ENCODE measurements at regions not wholly inside any gene's neighbourhood (a gene's known extent, or its start where the extent isn't known, plus 50 kb on each side); places are given as distances from the start of the nearest gene placed in this dataset.

DNA sequence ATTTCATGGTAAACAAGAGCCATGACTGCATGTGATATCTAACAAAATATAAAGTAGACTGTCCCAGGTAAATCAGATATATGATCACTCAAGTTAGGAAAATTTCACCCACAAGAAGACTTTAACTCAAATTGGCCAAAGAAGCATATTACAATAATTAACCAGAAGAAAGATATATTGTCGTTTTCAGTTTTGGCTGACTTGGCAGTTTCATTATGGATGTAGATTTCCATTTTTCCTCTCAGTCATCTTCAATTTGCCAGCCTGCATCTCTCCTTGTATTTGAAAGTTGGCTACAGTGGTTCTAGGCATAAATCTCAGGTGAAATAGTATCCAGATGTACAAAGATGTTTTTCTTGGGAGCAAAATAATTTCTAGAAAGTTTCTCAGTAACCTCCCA, 761.6 kb downstream of the LRFN5 start:
- FAIRE-seq, result no peak

DNA sequence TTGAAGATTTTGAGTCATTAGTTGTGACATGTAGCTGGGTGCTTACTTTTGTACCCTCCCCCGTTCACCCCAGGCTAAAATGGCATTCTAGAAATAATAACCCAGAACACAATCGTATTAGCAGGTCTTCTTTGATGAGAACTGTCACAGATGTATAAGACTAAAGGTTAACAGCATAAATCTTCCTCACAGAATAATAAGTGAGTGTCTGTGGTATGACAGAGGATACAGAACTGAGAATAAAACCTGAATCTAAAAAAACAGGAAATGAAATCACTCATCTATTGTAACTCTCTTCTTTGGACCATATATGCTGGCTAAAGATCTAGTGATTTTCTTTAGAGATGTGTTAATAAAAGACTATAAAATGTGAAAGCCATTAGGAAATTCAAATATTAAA, 746.6 kb downstream of the LRFN5 start:
- FAIRE-seq (no peak), DNase-seq (ENCODE audit: insufficient read length, low spot score) (no peak)

More for the DNA sequence above, 761.6 kb downstream of the LRFN5 start:
- DNase-seq (ENCODE audit: insufficient read length, low spot score), result no peak

DNA sequence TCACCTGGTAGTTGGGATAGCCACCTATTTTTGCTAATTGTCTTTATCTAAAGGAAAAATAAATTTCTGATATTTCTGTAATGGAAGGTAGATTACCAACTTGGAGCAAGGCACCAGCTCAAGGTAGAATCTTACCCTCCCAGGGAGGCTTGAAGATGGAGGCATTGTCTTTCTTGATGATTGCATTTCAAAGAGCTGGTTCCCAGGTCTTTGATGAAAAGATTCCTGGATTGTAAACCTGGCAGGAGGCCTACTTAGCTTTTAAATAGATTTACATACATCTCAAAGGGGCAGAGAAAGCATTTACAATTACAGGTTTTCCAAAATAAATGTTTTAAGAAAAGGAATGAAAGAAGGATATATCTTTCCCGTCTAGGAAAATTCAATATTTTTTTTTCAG, 729.2 kb downstream of the LRFN5 start:
- no peak for FAIRE-seq

DNA sequence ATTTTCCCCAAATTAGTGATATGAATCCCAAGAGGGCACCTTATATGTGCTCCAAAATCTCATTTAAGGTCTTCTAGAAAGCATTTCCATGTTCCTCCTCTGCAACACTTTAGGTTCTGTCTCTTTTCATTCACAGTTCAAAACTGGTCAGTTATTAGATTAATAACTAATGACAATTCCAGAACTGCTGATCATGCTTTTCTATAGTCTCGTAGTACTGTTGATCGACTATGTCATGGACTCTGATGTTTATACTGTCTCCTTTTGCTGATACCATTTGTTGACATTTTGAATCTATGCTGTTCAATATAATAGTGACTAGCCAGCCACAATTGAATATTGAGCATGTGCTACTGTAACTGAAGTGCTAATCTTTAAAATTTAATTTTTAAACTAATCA, 728.3 kb downstream of the LRFN5 start:
- no peak for DNase-seq (ENCODE audit: insufficient read length, low spot score)
- FAIRE-seq, result no peak

More for the DNA sequence above, 729.2 kb downstream of the LRFN5 start:
- no peak for DNase-seq (ENCODE audit: insufficient read length, low spot score)

DNA sequence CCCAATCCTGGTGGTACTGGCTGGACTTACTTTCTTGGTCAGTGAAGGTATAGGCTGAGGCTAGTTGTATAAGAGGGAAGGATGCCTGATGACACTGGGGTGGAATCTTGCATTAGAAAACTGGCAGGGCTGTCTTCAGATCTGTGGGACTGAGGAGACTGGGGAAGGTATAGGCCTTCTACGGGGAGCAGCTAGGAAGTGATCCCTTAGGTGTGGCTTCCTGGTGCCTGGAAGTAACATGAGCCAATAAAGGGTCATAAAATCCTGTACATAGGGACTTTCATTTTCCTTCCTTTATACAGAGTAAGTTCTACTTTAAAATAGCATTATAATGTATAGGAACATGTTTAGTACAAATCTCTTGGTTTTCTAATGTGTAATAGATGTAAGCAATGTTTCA, 716.8 kb downstream of the LRFN5 start:
- FAIRE-seq (no peak), DNase-seq (ENCODE audit: insufficient read length, low spot score) (no peak)

DNA sequence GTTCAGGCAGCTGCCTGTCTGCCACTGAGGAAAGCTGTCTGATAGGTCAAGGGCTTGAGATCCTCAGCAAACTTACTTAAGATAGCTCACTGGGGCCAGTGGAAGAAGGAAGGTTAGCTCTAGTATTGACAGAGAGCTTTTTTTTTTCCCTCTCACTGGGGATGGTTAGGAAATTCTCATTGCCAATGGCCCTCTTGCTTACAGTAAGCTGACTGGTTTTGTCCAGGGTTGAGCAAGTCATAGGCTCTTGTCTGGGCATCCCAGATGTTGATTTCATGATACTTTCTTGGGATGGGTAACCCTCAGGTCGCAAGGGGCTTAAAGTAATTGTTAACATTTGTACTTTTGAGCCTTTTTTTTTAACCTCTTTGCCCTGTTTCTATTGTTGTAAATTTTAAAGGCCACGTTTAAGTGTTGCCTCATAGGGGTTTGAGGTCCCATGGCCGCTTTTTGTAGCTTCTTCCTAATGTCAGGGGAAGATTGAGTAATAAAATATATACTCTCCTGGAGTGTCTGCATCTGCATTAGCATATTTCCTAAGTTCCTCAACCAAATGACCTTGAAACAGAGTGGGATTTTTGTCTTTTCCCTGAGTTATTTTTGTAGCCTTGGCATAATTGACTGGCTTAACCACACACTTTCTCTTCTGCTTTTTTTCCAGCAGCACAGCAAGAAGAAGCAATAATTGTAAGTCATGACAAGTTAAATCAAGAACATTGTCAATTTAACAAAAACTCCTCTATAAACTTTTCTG, 716.0 kb downstream of the LRFN5 start:
- DNase-seq (ENCODE audit: insufficient read length, low spot score) (no peak), FAIRE-seq (no peak)

DNA sequence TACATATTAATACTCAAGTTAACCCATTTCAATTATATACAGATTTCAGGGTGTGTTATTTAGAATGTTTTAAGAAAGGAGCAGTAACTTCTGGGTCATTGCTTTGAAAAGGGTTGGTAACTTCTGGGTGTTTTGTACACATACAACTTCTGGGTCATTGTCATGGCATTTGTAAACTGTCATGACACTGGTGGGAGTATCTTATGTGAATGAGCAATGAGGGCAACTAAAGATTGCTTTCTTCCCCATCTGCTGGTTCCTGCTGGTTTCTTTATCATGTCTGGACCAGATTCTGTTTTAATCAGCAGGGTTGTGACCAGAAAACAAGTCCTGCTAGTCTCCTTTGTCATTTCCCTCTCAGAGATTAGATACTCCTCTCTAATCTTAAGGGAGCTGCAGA, 713.3 kb downstream of the LRFN5 start:
- FAIRE-seq (no peak), DNase-seq (ENCODE audit: insufficient read length, low spot score) (no peak)

DNA sequence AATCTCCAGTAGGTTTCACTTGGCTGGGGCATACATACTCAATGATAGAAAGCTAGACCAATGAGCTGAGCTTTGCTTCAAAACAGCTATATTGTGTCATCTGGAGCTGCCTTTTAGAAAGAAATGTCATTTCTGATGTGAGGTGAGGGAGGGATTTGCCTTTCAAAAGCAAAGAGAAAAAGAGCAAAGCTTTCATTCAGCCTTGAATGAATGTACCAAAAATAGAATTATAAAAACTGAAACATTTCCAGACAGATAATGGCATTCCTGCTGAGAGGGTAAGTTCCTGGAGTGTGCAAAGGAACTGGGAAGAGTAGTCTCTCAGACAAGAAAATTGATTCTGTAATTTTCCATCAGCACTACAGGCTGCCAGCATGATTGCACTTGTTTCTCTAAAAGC, 710.0 kb downstream of the LRFN5 start:
- no peak for DNase-seq (ENCODE audit: insufficient read length, low spot score)
- no peak for FAIRE-seq

DNA sequence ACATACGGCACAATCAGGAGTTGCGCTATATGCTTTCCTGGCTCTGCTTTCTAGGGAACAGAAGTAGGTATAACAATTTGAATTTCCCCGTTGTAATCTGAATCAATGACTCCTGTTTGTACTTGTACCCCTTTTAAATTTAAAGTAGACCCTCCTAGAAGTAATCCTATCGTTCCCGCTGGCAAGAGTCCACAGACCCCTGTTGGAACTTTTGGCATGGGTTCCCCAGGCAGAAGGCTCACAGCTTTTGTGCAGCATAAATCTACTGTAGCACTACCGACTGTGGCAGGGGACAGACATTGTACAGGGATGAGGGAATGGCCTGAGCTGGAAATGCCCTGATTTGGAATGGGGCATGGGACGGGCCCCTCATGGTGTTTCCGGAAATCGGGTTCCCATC, 705.2 kb downstream of the LRFN5 start:
- FAIRE-seq, result no peak
- DNase-seq (ENCODE audit: insufficient read length, low spot score), result no peak

DNA sequence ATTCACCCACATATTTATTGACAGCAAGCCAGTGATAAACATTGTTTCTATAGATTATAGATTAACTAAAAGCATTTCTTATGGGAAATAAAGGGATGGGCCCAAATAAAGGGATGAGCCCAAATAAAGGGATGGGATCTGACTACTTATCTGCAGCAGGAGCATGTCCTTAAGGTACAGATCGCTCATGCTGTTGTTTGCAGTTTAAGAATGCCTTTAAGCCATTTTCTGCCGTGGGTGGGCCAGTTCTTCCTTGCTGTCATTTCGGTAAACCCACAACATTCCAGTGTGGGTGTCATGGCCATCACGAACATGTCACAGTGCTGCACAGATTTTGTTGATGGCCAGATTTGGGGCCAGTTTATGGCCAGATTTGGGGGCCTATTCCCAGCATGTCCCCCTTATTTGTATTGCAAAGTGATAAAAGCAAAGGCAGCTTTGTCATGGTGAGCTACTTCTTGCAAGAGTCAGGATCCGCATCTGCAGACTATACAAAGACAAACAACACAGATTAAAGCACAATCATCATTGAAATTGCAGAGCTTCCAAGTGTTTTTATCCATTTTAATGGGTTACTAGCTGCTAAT, 700.7 kb downstream of the LRFN5 start:
- FAIRE-seq (no peak), DNase-seq (ENCODE audit: insufficient read length, low spot score) (no peak)

DNA sequence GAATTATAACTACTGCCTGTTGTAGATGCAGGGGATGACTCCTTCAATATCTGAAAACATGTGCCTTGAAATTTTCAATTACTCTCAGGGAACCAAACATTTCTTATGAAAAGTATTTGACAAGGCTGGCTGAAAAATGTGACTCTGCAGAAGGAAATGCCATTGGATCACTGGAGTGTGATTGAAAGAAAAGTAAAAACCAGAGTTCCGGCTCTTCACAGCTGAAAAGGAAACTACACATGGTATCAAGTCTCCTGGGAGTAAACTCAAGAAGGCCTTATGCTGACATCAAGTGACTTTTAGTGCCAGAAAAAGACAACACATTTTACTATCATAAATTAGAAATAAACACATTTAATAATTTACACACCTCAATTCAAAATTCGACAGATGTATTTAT, 693.0 kb downstream of the LRFN5 start:
- DNase-seq (ENCODE audit: insufficient read length, low spot score) (no peak), FAIRE-seq (peak; percentile 76)

DNA sequence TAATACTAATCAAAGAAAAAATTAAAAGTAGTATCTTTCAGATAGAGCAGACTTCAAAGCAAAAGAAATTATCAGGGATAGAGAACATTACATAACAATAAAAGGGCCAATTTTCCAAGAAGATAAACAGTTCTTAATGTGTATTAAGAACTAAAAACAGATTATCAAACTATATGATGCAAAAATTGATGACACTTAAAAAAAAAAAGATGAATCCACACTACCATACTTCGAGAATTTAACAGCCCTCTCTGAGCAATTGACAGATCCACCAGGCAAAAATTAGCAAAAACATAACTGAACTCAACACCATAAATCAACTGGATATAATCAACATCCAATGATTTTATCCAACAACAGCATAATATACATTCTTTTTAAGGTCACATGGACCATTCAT, 686.5 kb downstream of the LRFN5 start:
- DNase-seq (ENCODE audit: insufficient read length, low spot score) (no peak), FAIRE-seq (no peak)

DNA sequence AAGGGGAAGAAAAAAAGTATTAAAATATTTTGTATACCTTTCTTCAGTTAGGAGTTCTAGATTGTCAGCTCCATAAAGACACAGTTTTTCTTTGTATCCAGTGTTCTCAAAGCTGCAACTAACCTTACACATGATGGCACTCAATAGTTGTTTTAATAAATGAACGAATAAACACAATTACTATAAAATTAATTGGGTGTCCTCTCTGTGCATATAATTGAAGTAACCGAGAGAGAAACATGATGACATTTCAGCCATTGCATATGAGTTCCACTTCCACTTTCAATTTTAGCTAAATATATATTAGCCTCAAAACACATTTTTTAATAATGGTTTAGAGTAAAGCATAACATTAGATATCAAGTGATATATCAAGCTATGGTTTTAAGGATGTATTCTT, 671.2 kb downstream of the LRFN5 start:
- no peak for FAIRE-seq
- no peak for DNase-seq (ENCODE audit: insufficient read length, low spot score)

DNA sequence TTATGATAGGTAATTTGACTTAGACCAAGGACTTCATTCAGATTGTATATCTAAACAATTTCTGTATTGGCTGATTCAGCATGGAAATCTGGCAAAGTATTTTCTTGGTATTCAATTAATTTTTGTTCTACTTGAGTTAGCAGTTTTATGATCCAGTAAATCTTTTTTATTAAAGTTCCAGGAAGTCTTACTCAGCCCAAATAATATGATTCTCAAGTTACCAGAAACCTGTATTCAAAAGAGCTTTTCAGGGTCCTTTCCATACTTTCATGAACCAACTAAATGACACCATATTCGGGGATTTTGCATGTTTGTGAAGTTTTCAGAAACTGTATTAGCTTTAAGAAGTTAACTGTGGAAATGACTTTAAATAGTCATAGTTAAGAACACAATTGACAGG, 662.6 kb downstream of the LRFN5 start:
- no peak for FAIRE-seq
- DNase-seq (ENCODE audit: insufficient read length, low spot score), result no peak

DNA sequence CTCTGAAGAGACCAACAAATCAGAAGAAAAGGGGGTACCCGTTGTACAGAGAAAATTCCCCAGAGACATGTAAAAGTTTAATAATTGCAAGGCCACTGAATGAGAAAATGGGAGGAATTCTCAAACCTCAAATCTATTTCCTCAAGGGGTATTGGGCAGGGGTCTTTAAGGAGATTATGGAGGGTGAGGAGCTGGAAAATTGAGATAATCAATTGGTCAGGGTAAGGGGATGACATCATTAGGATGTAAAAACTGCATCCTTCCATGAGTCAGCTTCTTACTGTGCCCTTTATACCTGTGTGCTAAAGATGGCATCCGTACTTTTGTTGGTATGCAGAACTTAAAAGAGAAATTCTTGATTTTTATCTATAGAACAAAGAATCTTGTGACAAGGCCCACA, 641.5 kb downstream of the LRFN5 start:
- FAIRE-seq (no peak), DNase-seq (ENCODE audit: insufficient read length, low spot score) (no peak)

DNA sequence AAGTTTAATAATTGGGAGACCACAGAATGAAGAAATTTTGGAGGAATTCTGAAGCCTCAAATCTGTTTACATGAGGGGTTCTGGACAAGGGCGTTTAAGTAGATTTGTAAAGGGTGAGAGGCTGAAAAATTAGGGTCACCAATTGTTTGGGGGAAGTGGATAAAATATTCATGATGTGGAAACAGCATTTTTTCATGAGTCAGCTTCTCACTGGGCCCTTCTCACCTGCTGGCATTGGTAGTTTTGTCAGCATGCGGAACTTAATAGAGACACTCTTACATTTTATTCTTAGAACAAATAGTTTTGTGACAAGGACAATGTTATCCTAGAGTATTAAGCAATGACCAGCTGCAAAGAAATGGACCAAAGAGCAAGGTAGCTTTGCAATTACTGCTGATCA, 634.4 kb downstream of the LRFN5 start:
- DNase-seq (ENCODE audit: insufficient read length, low spot score) (no peak), FAIRE-seq (no peak)

DNA sequence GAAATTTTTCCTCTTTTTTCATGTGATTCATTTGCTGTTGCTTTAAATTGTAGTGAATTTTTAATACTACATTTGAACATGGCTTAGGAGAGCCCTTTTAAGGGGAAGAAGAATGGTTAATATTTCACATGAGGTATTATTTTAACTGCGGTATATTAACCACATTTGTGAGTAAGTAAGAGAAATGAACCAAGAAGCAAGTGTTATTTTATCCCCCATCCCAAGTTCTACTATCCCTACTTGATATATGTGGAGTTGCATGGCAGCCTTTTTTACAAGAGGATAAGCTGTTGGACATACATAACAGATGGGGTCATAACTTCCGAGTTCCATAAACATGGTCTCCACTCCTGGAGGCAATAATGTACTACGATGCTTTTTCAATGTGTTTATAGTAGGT, 623.3 kb downstream of the LRFN5 start:
- no peak for DNase-seq (ENCODE audit: insufficient read length, low spot score)
- FAIRE-seq, result no peak

DNA sequence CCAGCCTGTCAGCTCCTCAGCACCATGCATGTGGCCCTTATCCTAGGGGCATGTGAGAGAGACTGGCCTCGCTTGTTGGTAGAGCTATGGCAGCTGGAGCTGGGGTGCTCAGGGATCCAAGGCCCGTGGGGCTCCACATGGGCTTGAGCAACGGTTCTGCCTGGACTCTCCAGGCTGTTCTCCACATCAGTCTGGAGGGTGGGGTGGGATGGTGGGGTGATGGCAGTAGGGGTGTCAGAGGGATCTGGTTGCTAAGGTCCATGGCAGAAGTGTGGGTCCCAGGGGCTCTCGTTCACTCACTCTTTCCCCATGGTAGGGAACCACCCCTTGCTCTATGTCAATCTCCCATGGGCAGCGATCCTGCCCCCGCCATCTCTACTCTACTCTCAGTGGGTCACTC, 622.6 kb downstream of the LRFN5 start:
- DNase-seq (ENCODE audit: insufficient read length, low spot score) (no peak), FAIRE-seq (no peak)

DNA sequence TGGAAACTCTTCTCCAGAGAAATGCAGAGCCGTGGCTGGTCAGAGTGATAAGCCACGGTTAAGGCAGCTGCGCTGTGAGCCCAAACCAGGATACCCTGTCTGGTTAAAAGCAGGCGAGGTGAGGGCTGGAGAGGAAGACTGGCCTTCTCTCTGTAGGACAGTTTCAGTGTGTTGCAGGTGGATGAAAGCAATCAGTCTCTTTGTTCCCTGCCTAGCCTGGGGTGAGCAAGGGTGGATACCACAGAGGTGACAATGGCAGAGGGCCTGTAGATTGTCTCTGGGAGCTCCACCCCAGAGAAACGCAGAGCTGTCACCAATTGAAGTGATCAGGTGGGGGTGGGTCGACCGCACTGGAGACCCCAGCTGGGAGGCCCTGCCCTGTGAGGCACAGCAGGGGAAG, 621.9 kb downstream of the LRFN5 start:
- DNase-seq (ENCODE audit: insufficient read length, low spot score) (no peak), FAIRE-seq (no peak)

DNA sequence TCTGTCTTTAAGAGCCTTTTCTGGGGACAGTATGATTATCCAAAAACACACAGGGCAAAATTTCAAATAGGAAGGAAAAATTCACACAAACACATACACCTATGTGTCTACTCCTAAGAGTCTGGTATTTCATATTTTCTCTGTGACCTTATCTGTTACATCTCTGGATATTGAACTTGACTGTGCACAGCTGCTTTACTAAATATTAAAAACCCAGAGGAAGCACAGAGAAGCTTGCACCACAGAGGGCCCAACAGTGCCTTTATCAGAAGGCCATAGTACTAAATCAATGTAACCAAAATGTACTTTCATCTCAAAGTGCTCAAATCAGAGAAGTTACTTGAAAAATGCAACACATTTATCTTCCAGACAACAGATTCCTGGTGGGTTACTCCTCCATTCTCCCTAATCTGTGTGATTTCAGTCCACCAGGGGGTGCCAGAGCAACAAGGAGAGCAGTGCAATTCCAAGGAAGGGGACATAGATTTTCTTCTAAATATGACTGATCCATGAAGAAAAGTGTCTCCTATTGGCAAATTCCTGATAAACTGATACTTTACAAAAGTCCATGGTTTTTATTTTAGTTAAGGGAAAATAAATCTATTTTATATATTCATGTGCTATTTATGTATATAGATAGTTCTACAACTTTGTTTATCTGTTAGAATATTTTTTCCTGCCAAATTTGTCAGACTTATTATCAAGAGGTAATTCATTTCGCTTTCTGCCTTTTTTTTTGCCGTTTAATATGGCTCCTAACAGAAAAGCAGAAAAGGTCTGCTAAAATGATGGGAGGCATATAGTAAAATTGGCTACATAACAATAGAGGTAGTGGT, 617.6 kb downstream of the LRFN5 start:
- FAIRE-seq, result peak; percentile 54
- peak; percentile 1 for DNase-seq (ENCODE audit: insufficient read length, low spot score)

DNA sequence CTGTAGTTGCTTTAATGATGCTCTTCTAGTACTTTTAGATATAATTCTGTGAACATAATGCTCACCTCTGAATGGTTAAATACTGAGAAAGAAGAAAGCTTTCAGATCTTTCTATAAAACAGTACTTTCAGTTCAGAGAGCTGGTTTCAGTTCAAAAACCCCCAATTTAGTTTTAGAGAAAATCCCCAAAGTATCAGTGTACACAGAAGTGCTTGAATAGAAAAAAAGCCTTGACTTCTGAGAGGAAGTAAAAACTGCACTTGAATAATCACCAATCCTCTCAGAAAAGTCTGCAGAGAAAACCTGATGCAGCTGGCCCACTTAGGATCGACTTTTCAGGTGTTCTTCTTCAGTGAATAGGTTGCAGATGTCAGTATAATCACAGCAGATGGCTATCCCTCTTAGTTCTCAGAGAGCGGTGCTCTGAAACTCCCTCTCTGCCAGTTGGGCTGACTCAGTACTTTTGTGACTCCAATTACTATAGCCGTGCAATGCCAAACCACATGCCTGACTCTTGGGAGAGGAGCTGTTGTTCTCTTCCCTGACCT, 616.3 kb downstream of the LRFN5 start:
- DNase-seq (ENCODE audit: insufficient read length, low spot score) (peak; percentile 1), FAIRE-seq (peak; percentile 61)

All from GM19239 (cell line).